ENCODE measurements at regions not wholly inside any gene's neighbourhood (a gene's known extent, or its start where the extent isn't known, plus 50 kb on each side); places are given as distances from the start of the nearest gene placed in this dataset.

- no peak for TF ChIP-seq ZNF318 (IDR thresholded peaks at IDR 0.05; ENCODE audit: borderline replicate concordance in 1 of 2, low read depth in 1 of 2)
Observed at GRCh38 chr6:19643713-19644112, 193.5 kb upstream of the ID4 start (continued).

- H3K27ac ChIP-seq (ENCODE audit: extremely low read depth, low read depth, low read length): no peak overlapping the region
- no peaks in the 10 kb centered on the region for H3K9me1 ChIP-seq (ENCODE audit: control insufficient read depth, insufficient read depth, low read length)
- no peak for DNase-seq (ENCODE audit: extremely low read depth in 1 of 4, low spot score in 3 of 4)
- no peak for ATAC-seq
- in situ Hi-C loops (cut with MboI): no loop called here
- no peaks in the 10 kb centered on the region for H3K79me2 ChIP-seq (ENCODE audit: control insufficient read depth, insufficient read depth, low read length)
- POLR2A ChIA-PET: no interaction called here
- CTCF ChIA-PET (ENCODE audit: low intra/inter-chr PET ratio): no interaction called here
- H3K27me3 ChIP-seq (ENCODE audit: control insufficient read depth in 2 of 2, insufficient read depth in 2 of 2, low read length in 2 of 2): no peaks in the 10 kb centered on the region
- H3K4me3 ChIP-seq: no peak overlapping the region
- H3K9me3 ChIP-seq (replicated peaks; ENCODE audit: control insufficient read depth, insufficient read depth, low read depth, low read length): no peaks in the 10 kb centered on the region
- H3K4me2 ChIP-seq (ENCODE audit: insufficient read depth, low read length): no peak overlapping the region
- H2AFZ ChIP-seq (ENCODE audit: low read depth, low read length): no peak overlapping the region
- intact Hi-C loops (cut with micrococcal nuclease): no loop called here
- 0% methylated on average over 1 of the region's 1 CpG for WGBS (ENCODE audit: insufficient coverage, low coverage, missing lambda C conversion rate)
- no peak overlapping the region for H3K9ac ChIP-seq (ENCODE audit: insufficient read depth in 1 of 2, low read depth in 2 of 2, low read length in 2 of 2)
- H4K20me1 ChIP-seq (replicated peaks; ENCODE audit: control insufficient read depth, insufficient read depth, low read length): no peaks in the 10 kb centered on the region
- no TSS peak for BruUV-seq (replicated peaks)
- H3K4me1 ChIP-seq (replicated peaks in 1 of 2; ENCODE audit: control insufficient read depth in 2 of 2, insufficient read depth in 2 of 2, low read length in 2 of 2): no peaks in the 10 kb centered on the region
- FAIRE-seq: no peak
- H3K36me3 ChIP-seq (ENCODE audit: control insufficient read depth, insufficient read depth, low read length): no peaks in the 10 kb centered on the region
- TF ChIP-seq RBM15 (IDR thresholded peaks at IDR 0.05; ENCODE audit: insufficient read depth, low read length) (no peak), ZFP30 (CRISPR knock-in tag; IDR thresholded peaks at IDR 0.05; ENCODE audit: borderline replicate concordance) (no peak), ARID1B (IDR thresholded peaks at IDR 0.05) (no peak), ZNF134 (CRISPR knock-in tag; conservative IDR thresholded peaks at IDR 0.05) (no peak), C11orf30 (IDR thresholded peaks at IDR 0.05; ENCODE audit: low read depth) (no peak), ESRRA (IDR thresholded peaks at IDR 0.05; ENCODE audit: borderline replicate concordance, low read depth) (no peak), MED1 (CRISPR knock-in tag; IDR thresholded peaks at IDR 0.05; ENCODE audit: borderline replicate concordance) (no peak), KLF1 (tag; IDR thresholded peaks at IDR 0.05) (no peak), BRF1 (IDR thresholded peaks at IDR 0.05; ENCODE audit: borderline replicate concordance, extremely low read depth, insufficient read length) (no peak), SMAD1 (IDR thresholded peaks at IDR 0.05; ENCODE audit: low read depth, low read length, partially characterized antibody) (no peak), MEF2A (IDR thresholded peaks at IDR 0.05; ENCODE audit: control insufficient read depth, low read depth, low read length) (no peak), ZNF165 (CRISPR knock-in tag; IDR thresholded peaks at IDR 0.05; ENCODE audit: borderline replicate concordance) (no peak), ZNF764 (CRISPR knock-in tag; IDR thresholded peaks at IDR 0.05; ENCODE audit: low read depth) (no peak)
Observed at GRCh38 chr6:19655744-19656143, 181.4 kb upstream of the ID4 start.
